ENCODE measurements at regions not wholly inside any gene's neighbourhood (a gene's known extent, or its start where the extent isn't known, plus 50 kb on each side); places are given as distances from the start of the nearest gene placed in this dataset.

DNA sequence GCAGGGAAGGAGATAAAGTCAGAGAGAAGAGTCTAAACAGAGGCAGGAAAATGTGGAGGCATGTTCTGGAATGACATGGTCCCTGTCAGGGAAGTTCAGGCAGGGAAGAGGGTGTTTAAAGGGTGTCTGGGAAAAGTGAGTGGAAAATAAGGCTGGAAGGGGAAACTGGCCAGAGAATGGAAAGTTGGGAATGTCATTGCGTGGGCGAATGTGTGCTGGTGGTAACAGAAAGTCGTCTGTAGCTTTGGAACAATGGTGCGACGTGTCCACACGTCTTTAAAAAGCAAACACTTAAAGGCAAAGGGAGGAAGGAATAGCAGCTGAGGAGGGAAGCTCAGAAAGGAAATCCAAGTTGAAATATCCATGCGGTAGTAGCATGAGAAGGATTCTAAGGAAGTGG lies 469.5 kb upstream of the SALL3 start:
- TF ChIP-seq, protein P1, sequence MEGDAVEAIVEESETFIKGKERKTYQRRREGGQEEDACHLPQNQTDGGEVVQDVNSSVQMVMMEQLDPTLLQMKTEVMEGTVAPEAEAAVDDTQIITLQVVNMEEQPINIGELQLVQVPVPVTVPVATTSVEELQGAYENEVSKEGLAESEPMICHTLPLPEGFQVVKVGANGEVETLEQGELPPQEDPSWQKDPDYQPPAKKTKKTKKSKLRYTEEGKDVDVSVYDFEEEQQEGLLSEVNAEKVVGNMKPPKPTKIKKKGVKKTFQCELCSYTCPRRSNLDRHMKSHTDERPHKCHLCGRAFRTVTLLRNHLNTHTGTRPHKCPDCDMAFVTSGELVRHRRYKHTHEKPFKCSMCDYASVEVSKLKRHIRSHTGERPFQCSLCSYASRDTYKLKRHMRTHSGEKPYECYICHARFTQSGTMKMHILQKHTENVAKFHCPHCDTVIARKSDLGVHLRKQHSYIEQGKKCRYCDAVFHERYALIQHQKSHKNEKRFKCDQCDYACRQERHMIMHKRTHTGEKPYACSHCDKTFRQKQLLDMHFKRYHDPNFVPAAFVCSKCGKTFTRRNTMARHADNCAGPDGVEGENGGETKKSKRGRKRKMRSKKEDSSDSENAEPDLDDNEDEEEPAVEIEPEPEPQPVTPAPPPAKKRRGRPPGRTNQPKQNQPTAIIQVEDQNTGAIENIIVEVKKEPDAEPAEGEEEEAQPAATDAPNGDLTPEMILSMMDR (IDR thresholded peaks at IDR 0.05), result no peak
- TF ChIP-seq POLR2A (IDR thresholded peaks at IDR 0.05) (no peak), POLR2AphosphoS5 (IDR thresholded peaks at IDR 0.05) (no peak)
